ENCODE measurements at regions not wholly inside any gene's neighbourhood (a gene's known extent, or its start where the extent isn't known, plus 50 kb on each side); places are given as distances from the start of the nearest gene placed in this dataset.
A peak's percentile ranks its signal among the peaks of the same experiment; 100 is the strongest.

GRCh38 chr6:170164271-170164900 is 126.5 kb downstream of the DLL1 start:
- Histone ChIP-seq H3K4me3 (ENCODE audit: low read depth in 1 of 3, low read length in 3 of 3) (no peak overlapping the region), H3K27me3 (ENCODE audit: control insufficient read depth in 3 of 3, insufficient read depth in 3 of 3, low read length in 3 of 3) (no peaks in the 10 kb centered on the region), H3K9me3 (ENCODE audit: control insufficient read depth in 2 of 2, insufficient read depth in 1 of 2, low read depth in 1 of 2, low read length in 1 of 2) (peaks cover 2 to 22% of the 10 kb centered on the region in 2 donors), H3K36me3 (ENCODE audit: control insufficient read depth in 3 of 3, insufficient read depth in 2 of 3, low read depth in 1 of 3, low read length in 3 of 3) (no peaks in the 10 kb centered on the region), H3K4me1 (ENCODE audit: control insufficient read depth in 3 of 3, insufficient read depth in 2 of 3, low read depth in 1 of 3, low read length in 2 of 3) (no peaks in the 10 kb centered on the region), H3K27ac (ENCODE audit: low read depth in 1 of 3, low read length in 2 of 3) (peak overlapping the region in 1 of 3 donors; percentile 42)
- FAIRE-seq (no peak), DNase-seq (no peak)
- 78 to 81% (median 78%) methylated on average over 21 of the region's 21 CpGs for WGBS, 3 donors

- no peak for DNase-seq
Observed at GRCh38 chr6:170163405-170164170, 127.3 kb downstream of the DLL1 start.

DNA sequence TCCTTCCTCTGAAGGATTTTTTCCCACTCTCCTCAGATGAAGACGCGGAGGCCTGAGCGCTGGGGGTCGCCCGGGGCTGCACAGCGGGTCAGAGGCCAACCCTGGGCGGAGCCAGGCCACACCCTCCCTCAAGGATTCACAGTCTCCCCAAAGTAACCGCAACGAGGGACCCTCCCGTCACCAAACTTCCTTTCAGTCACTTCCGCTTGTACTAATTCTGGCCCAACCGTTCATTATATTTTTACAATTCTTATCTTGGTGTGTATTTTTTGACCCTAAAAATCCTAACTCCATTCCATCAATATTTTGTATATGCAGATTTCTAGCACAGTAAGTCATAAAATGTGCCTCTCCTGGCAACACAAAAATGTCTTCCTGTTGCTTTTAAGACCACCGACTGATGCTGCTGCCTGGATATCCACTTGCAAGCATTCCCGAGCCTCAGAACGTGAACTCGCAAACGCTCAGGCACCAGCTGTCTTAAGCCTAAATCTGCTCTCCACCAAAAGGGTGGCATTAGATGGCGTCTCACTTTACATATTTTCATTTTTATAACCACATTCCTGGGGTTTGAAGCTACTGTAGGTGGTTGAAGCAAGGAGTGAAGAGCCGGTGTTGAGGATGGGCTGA is 128.0 kb downstream of the DLL1 start:
- Histone ChIP-seq H3K27me3 (ENCODE audit: control insufficient read depth in 3 of 3, insufficient read depth in 3 of 3, low read length in 3 of 3) (no peaks in the 10 kb centered on the region), H3K36me3 (ENCODE audit: control insufficient read depth in 3 of 3, insufficient read depth in 2 of 3, low read depth in 1 of 3, low read length in 3 of 3) (no peaks in the 10 kb centered on the region), H3K9me3 (ENCODE audit: control insufficient read depth in 2 of 2, insufficient read depth in 1 of 2, low read depth in 1 of 2, low read length in 1 of 2) (peaks cover 2 to 7% of the 10 kb centered on the region in 2 donors), H3K4me1 (ENCODE audit: control insufficient read depth in 3 of 3, insufficient read depth in 2 of 3, low read depth in 1 of 3, low read length in 2 of 3) (no peaks in the 10 kb centered on the region), H3K27ac (ENCODE audit: low read depth in 1 of 3, low read length in 2 of 3) (no peak overlapping the region), H3K4me3 (ENCODE audit: low read depth in 1 of 3, low read length in 3 of 3) (no peak overlapping the region)
- no peak for DNase-seq
- no peak for FAIRE-seq
- WGBS, 3 donors, result 80 to 87% (median 87%) methylated on average over 19 of the region's 19 CpGs

More at GRCh38 chr6:170163405-170164170, 127.3 kb downstream of the DLL1 start:
- no peaks in the 10 kb centered on the region for H3K36me3 ChIP-seq (ENCODE audit: control insufficient read depth in 3 of 3, insufficient read depth in 2 of 3, low read depth in 1 of 3, low read length in 3 of 3)
- H3K4me1 ChIP-seq (ENCODE audit: control insufficient read depth in 3 of 3, insufficient read depth in 2 of 3, low read depth in 1 of 3, low read length in 2 of 3), result no peaks in the 10 kb centered on the region
- WGBS, 3 donors, result 87 to 92% (median 92%) methylated on average over 27 of the region's 27 CpGs
- FAIRE-seq, result no peak
- no peak overlapping the region for H3K27ac ChIP-seq (ENCODE audit: low read depth in 1 of 3, low read length in 2 of 3)
- peaks cover 2 to 14% of the 10 kb centered on the region in 2 donors for H3K9me3 ChIP-seq (ENCODE audit: control insufficient read depth in 2 of 2, insufficient read depth in 1 of 2, low read depth in 1 of 2, low read length in 1 of 2)
- H3K4me3 ChIP-seq (ENCODE audit: low read depth in 1 of 3, low read length in 3 of 3), result no peak overlapping the region
- no peaks in the 10 kb centered on the region for H3K27me3 ChIP-seq (ENCODE audit: control insufficient read depth in 3 of 3, insufficient read depth in 3 of 3, low read length in 3 of 3)

DNA sequence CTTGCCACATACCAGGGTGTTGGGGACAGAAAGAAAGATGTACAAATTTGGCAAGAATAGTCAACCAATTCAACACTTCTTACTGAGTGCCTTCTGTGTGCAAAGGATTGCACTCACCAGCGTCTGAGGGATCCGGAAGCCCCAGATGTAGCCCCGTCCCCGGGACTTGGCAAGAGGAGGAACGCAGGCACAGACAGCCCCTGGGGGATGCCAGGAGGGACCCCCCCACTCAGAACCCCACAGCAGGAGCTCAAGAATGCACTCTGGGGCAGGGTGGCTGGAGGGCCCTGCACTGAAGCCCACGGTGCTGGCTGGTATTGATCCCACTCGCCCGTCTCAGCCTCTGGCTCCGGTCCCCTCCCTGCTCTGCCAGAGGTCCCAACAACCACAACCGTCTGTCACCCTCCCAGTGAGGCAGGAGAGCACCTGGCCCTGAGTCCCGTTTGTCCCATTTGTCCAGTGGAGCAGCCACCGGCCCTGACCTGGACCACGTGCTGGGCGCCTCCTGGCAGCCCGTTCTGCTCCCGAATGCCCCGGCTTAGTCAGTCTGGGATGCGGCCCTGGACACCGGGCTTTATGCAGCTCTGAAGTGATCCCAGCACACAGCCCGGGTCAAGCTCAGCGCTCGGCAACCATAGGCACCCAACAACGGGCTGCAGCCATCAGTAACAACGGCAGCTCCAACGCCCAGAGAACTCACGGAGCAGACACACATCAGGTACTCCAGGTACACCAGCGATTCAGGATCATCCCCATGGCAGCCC is 128.7 kb downstream of the DLL1 start:
- Histone ChIP-seq H3K27ac (ENCODE audit: low read depth in 1 of 3, low read length in 2 of 3) (no peak overlapping the region), H3K36me3 (ENCODE audit: control insufficient read depth in 3 of 3, insufficient read depth in 2 of 3, low read depth in 1 of 3, low read length in 3 of 3) (no peaks in the 10 kb centered on the region), H3K27me3 (ENCODE audit: control insufficient read depth in 3 of 3, insufficient read depth in 3 of 3, low read length in 3 of 3) (no peaks in the 10 kb centered on the region), H3K4me3 (ENCODE audit: low read depth in 1 of 3, low read length in 3 of 3) (no peak overlapping the region), H3K4me1 (ENCODE audit: control insufficient read depth in 3 of 3, insufficient read depth in 2 of 3, low read depth in 1 of 3, low read length in 2 of 3) (no peaks in the 10 kb centered on the region), H3K9me3 (ENCODE audit: control insufficient read depth in 2 of 2, insufficient read depth in 1 of 2, low read depth in 1 of 2, low read length in 1 of 2) (peaks cover 0 to 2% of the 10 kb centered on the region in 2 donors)
- WGBS, 3 donors, result 89 to 94% (median 89%) methylated on average over 27 of the region's 27 CpGs
- DNase-seq (no peak), FAIRE-seq (no peak)

GRCh38 chr6:170160628-170161611 is 130.0 kb downstream of the DLL1 start:
- peaks cover 0 to 2% of the 10 kb centered on the region in 2 donors for H3K9me3 ChIP-seq (ENCODE audit: control insufficient read depth in 2 of 2, insufficient read depth in 1 of 2, low read depth in 1 of 2, low read length in 1 of 2)
- no peaks in the 10 kb centered on the region for H3K36me3 ChIP-seq (ENCODE audit: control insufficient read depth in 3 of 3, insufficient read depth in 2 of 3, low read depth in 1 of 3, low read length in 3 of 3)
- FAIRE-seq (no peak), DNase-seq (no peak)
- H3K4me3 ChIP-seq (ENCODE audit: low read depth in 1 of 3, low read length in 3 of 3), result no peak overlapping the region
- 85 to 93% (median 93%) methylated on average over 23 to 27 of the region's 27 CpGs for WGBS, 3 donors
- no peaks in the 10 kb centered on the region for H3K4me1 ChIP-seq (ENCODE audit: control insufficient read depth in 3 of 3, insufficient read depth in 2 of 3, low read depth in 1 of 3, low read length in 2 of 3)
- no peak overlapping the region for H3K27ac ChIP-seq (ENCODE audit: low read depth in 1 of 3, low read length in 2 of 3)
- H3K27me3 ChIP-seq (ENCODE audit: control insufficient read depth in 3 of 3, insufficient read depth in 3 of 3, low read length in 3 of 3), result no peaks in the 10 kb centered on the region

- DNase-seq (no peak), FAIRE-seq (no peak)
- H3K9me3 ChIP-seq (ENCODE audit: control insufficient read depth in 2 of 2, insufficient read depth in 1 of 2, low read depth in 1 of 2, low read length in 1 of 2), result peaks cover 0 to 2% of the 10 kb centered on the region in 2 donors
- H3K4me3 ChIP-seq (ENCODE audit: low read depth in 1 of 3, low read length in 3 of 3), result no peak overlapping the region
- H3K36me3 ChIP-seq (ENCODE audit: control insufficient read depth in 3 of 3, insufficient read depth in 2 of 3, low read depth in 1 of 3, low read length in 3 of 3), result no peaks in the 10 kb centered on the region
- H3K27me3 ChIP-seq (ENCODE audit: control insufficient read depth in 3 of 3, insufficient read depth in 3 of 3, low read length in 3 of 3), result no peaks in the 10 kb centered on the region
- H3K27ac ChIP-seq (ENCODE audit: low read depth in 1 of 3, low read length in 2 of 3), result no peak overlapping the region
- H3K4me1 ChIP-seq (ENCODE audit: control insufficient read depth in 3 of 3, insufficient read depth in 2 of 3, low read depth in 1 of 3, low read length in 2 of 3), result no peaks in the 10 kb centered on the region
- WGBS, 3 donors, result 90 to 93% (median 90%) methylated on average over 32 to 40 of the region's 40 CpGs
Observed at GRCh38 chr6:170160031-170160627, 130.7 kb downstream of the DLL1 start.

GRCh38 chr6:170159022-170159965 is 131.6 kb downstream of the DLL1 start:
- 88 to 91% (median 90%) methylated on average over 51 to 53 of the region's 53 CpGs for WGBS, 3 donors
- H3K4me1 ChIP-seq (ENCODE audit: control insufficient read depth in 3 of 3, insufficient read depth in 2 of 3, low read depth in 1 of 3, low read length in 2 of 3), result no peaks in the 10 kb centered on the region
- H3K27ac ChIP-seq (ENCODE audit: low read depth in 1 of 3, low read length in 2 of 3), result no peak overlapping the region
- peaks cover 0 to 2% of the 10 kb centered on the region in 2 donors for H3K9me3 ChIP-seq (ENCODE audit: control insufficient read depth in 2 of 2, insufficient read depth in 1 of 2, low read depth in 1 of 2, low read length in 1 of 2)
- no peak for DNase-seq
- FAIRE-seq, result no peak
- H3K27me3 ChIP-seq (ENCODE audit: control insufficient read depth in 3 of 3, insufficient read depth in 3 of 3, low read length in 3 of 3), result no peaks in the 10 kb centered on the region
- no peaks in the 10 kb centered on the region for H3K36me3 ChIP-seq (ENCODE audit: control insufficient read depth in 3 of 3, insufficient read depth in 2 of 3, low read depth in 1 of 3, low read length in 3 of 3)
- no peak overlapping the region for H3K4me3 ChIP-seq (ENCODE audit: low read depth in 1 of 3, low read length in 3 of 3)

All from small intestine (tissue), 7 donors.